D341Med (cell line): ENCODE measurements at regions not wholly inside any gene's neighbourhood (a gene's known extent, or its start where the extent isn't known, plus 50 kb on each side); places are given as distances from the start of the nearest gene placed in this dataset.

Experiments used
- DNase-seq: peaks from one replicate; pipeline ENCODE4 v3.0.0; 2012; ENCODE audit warnings: low spot score

DNA sequence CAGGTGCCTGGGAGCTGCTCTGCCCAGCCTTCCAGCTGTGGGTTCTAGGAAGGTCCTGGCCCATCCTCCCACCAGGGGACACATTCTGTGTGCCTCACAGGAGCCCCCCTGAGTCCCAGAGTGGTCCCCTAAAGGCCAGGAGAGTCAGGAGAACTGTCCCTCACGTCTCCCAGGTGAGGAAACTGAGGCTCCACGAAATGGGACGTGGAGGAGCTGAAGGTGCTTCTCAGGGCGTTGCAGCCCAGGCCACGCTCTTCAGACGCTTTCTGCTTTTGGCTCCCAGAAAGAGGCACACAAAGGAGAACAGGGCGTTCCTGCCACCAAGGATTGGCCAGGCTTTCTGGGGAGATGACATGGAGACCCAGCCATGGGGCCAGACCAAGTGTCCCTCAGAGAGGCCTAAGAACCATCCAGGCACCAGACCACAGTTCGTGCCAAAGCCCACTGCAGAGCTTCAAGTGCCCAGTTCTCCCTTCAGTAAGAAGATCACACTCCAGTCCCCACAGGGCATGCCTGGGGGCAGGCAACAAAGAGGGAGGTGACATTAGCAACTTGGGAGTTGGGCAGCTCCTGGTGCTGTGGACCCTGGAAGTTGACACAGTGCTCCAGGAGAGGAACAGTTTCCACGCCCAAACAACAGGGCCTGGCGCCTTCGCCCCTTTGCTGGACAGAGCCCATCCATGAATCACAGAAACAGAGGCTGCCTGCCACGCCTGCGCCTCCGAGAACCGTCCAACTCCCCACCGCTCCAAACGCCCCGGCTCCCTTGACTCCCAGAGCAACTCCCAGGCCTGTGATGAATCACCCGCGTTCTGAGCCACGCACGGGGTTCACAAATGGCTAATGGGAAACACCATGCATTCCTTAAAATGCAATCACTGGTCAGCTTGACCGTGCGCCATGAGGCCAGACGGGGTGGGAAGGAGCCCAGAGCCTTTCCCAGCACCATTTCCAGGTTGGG, 589.2 kb downstream of the BRD1 start:
- DNase-seq: peak; percentile 15

- peak; percentile 4 for DNase-seq
These were observed 590.0 kb downstream of the BRD1 start for GRCh38 chr22:49237703-49238102.

GRCh38 chr22:49237279-49237678, 590.4 kb downstream of the BRD1 start:
- DNase-seq: peak; percentile 7

- peak; percentile 9 for DNase-seq
These were observed 591.1 kb downstream of the BRD1 start for GRCh38 chr22:49236541-49237075.

DNA sequence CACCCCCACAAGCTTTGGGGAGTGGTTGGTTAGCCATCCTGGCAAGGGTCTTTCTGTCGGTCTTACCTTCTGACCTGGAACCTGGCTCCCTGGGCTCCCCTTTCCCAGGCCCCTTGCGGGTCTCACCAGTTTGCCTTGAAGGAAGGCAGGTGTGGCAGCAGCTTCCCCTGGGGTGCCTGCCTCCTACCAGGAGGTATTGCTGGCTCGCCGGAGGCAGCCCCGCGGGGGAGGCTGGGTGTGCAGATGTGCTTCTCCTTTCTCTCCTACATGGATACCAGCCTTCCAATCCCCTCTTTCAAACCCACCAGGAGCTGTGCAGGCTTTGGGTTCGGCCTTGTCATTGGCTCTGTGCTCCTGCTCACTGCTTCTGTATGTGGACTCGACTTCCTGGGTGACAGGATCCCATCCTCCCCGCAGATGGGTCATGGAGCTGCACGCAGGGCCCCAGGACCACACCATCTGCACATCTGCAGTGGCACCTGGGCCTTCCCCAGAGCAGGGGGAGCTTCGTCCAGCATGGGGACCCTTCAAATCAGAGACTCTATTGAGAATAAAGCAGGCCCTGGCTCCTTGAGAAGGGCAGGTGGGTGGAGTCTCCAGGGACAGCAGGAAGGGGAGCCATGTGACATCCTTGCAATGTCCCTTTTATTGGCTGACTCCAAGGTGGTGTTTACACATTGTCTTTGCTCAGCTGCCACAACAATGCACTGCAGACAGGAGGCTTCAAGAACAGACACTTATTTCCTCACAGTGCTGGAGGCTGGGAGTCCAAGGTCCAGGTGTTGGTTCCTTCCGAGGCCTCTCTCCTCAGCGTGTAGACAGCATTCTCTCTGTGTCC, 592.0 kb downstream of the BRD1 start:
- DNase-seq: peak; percentile 7

- peak; percentile 8 for DNase-seq
These were observed 593.2 kb downstream of the BRD1 start for GRCh38 chr22:49234459-49234858.

DNA sequence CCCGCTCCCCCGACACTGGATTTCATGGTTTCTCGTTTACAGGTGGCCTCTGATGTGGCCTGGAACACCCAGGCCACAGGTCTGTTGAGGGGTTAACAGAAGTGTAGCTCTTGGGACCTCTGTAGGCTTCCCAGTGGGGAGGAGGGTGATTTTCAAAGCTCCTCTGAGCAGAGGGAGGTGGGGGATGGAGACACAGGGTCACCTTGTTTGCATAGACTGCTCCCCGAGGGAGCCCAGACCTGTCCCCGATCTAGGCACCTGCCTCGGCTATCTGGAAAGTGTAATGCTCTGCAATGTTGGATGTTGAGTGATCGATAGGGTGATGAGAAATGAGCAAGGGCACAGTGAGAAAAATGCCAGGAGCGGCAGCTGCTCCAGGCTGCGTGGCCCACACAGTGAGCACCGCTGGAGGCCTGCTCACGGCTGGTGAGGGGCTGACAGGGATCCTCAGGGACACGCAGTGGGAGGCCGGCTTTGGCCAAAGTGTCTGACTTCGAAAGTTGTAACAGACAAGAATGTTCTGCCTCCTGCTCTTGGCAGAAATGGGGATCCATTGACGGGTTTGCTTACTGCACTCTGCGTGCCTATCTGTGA, 594.1 kb downstream of the BRD1 start:
- peak; percentile 4 for DNase-seq

DNA sequence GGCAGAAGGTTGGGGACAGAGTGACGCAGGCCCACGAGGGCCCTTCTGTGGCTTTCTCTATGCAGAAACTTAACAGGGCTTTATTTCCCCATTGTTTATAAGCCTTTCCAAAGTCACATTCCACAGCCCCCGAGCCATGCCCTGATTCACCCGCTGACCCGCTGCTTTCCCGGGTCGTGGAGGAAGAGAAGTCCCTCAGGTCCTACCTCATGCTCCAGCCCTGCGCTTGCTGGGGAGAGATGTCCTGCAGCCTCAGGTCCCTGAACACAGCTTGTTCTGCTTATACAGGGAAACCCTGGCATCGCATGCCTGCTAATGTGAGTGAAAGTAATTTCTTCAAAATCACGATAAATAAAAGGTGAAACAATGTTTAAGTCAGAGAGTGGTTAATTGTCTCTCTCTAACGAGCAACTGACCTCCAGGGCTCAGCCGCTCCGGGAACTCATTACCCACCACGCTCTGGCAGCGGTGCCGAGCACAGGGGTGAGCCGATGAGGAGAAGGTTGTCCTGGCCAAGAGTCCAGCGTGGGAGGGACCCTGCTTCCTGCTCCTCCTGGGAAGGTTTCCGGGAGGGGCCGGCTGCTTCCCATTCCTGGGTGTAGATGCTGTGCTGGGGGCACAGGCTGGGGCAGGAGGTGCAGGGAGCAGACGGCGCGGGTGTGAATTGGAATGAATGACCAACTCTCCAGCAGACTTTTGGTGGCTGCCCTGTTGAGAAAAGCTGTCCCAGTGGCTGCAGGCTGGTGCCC, 595.2 kb downstream of the BRD1 start:
- DNase-seq: peak; percentile 6

DNA sequence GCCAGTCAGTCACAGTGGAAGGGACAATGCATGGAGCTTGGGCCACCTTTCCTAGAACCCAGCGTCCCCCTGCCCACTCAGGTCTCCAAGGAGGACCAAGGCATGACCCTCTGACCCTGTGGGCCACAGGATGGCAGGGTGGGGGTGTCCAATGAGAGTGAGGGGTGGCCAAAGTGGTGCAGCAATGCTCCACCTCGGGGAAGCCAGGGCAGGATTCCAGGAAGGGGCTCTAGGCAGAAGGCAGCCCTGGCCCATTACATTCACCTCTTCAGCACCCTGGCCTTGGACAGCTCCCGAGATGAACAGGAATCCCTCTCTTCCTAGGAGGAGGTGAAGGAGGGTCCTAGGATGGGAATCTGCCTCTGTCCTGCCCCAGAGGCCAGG, 597.5 kb downstream of the BRD1 start:
- DNase-seq: peak; percentile 7

DNA sequence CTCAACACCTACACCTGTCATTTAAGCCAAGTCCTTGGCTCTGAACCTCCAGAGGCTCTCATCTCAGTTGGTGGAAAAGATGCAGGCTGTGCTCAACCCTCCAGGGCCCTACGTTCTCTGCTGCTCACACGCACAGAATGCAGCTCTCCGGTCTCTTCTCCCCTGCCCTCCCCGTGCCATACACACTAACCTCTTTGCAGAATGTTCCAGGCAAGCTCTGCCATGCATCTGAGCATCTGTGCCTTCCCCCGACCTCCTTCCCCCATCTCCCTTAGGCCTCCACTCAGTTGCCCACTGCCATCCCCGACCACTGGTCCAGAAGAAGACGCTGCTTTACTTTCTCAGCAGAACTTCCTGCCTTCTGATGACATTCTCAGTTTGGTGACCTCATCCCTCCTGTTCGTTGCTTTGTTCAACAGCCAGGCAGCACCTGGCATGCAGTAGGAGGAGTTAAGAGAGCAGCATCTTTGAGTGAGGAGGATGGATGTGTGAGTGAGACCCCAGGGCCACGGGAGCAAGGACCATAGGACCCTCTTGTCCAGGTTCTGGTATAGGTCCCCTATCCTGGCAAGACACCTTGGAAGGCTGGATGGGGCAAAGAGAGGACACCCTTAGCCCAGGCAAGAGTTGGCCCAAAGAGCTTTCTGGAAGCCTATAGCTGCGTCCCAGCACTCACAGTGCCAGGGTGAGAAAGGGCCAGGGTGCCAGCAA, 598.0 kb downstream of the BRD1 start:
- DNase-seq: peak; percentile 4

- DNase-seq: no peak
These were observed 599.1 kb downstream of the BRD1 start for GRCh38 chr22:49228431-49229037.

DNA sequence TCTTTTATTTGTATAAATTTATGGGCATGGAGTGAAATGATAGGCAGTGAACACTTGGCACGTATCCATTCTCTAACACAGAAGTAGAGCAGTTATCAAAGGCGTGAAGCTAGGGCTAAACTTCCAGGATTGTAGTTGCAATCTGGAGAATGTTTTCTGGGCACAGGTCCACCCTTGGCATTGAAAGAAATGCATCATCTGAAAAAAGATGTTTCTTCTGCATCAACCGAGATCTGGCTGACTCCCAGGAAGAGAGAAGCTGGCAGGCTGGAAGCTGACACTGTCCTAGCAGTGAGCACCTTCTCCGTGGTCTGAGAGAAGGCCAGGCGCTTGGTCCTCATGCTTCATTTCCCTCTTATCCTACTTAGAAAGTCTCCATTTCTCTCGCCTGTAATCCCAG, 600.0 kb downstream of the BRD1 start:
- no peak for DNase-seq

DNA sequence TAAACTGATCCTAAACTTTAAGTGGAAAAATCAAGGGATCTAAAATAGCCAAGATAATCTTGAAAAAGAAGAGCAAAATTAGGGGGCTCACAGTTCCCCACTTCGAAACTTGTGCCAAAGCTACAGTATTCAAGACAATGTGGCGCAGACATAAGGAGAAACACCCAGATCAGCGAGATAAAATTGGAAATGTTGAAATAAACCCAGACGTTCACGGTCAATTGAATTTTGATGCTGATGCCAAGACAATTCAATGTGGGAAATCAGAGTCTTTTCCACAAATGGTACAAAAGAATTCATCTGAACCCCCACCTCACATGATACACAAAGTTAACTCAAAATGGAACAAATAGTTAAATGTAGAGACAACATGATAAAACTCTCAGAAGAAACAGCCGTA, 601.6 kb downstream of the BRD1 start:
- DNase-seq: no peak

GRCh38 chr22:49224243-49224642, 603.4 kb downstream of the BRD1 start:
- DNase-seq: no peak

- DNase-seq: no peak
These were observed 609.5 kb downstream of the BRD1 start for GRCh38 chr22:49218142-49218541.

DNA sequence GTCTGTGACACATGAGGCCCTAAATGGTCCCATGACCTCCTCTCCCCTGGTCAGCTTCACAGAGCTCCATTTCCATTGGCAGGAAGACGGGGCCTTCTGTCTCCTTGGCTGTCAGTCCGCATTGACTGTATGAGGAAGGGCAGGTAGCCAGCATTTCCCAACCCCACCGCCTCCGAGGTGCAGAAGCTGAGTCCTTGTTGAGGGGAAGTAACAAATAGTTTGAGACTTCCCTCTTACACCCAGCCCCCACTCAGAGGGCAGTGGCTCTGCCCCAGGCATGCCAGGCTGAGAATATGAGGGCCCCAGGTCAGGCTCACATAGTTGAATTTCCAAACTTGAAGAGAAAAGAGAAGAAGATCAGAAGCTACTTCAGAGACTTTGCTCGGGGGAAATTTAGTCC, 611.1 kb downstream of the BRD1 start:
- no peak for DNase-seq

DNA sequence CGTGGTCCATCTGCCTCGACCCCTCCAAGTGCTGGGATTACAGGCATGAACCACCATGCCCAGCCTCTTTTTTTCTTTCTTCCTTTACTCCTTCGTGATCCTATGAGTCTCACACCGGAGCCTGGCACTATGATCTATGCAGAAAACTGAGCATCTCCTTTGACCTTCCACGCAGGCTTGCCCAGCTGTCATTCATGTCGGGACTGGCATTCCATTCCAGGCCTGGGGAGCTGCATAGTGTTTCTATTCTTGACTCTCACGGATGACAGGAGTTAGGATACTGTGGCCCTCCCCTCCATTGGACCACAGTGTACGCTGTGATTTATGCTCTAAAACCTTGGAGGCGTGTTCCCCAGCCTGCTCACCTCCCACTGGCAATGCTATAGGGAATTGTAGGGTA, 611.8 kb downstream of the BRD1 start:
- DNase-seq: no peak

GRCh38 chr22:49214976-49215375, 612.7 kb downstream of the BRD1 start:
- DNase-seq: no peak

DNA sequence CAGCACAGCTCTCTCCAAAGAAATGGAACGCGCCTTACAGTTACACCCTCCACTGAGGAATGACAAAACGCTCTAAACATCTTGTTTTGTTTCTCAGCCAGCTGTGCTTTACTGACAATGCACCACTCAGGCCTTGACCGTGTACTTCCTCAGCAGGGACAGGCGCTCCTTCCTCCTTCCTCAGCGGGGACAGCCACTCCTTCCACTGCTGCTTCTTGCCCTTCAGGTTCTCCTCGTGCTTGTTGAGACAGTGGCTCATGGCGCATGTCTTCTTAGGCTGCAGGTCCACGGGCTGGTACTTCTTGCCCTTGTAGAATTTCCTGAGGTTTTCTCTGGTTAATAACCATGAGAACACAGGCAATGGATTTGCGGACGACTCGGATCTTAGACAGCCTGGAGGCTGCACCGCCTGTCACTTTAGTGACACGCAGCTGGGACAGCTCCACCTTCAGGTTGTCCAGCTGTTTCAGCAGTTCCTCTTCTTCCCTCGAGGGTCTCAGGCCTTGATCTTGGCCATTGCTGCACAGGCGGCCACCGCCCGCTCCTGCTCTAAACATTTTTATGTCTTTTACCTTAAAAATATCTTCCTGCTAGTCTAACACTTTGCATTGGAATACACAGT, 613.8 kb downstream of the BRD1 start:
- DNase-seq: no peak

DNA sequence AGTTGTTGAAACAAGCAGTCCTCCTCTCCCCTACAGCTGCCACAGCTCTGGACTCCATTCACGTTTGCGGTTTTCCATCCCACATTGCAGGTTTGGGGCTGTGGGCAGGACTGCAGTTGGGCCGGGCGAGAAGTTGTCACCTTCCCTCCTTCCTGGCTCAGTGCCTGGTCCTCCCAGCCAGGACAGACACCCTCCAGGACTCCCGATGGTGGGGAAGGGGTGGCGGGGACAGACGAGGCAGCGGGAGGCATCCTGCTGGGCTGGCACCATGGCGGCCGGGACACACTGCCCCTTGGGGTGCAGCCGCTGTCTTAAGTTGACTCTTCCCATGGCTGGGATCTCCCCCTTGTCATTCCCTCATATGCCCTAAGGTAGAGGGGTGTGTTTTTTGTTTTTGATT, 615.2 kb downstream of the BRD1 start:
- DNase-seq: no peak
